D721Med (cell line): ENCODE measurements at regions not wholly inside any gene's neighbourhood (a gene's known extent, or its start where the extent isn't known, plus 50 kb on each side); places are given as distances from the start of the nearest gene placed in this dataset.

Experiments
- DNase-seq: peaks from one replicate; pipeline ENCODE4 v3.0.0; 2011; ENCODE audit warnings: low spot score; ENCODE audit not compliant: insufficient read length
- FAIRE-seq: peaks from 2 replicates; lab custom pipeline; 2011; peaks lifted over from hg19 to GRCh38; lab: Jason Lieb, UNC
- CTCF ChIP-seq: IDR thresholded peaks from 2 replicates; pipeline ENCODE4 v1.5.1; 2012; ENCODE audit warnings: mild to moderate bottlenecking, control low read depth; ENCODE audit not compliant: insufficient read depth; ENCODE audit errors: missing control alignments

- no peak for FAIRE-seq
- TF ChIP-seq CTCF, result no peak
- no peak for DNase-seq
These were observed 673.0 kb upstream of the CHORDC1 start for GRCh38 chr11:90895850-90896249.

GRCh38 chr11:90890347-90890746 is 667.5 kb upstream of the CHORDC1 start:
- FAIRE-seq, result no peak
- no peak for DNase-seq
- no peak for TF ChIP-seq CTCF

GRCh38 chr11:90884181-90884580 is 661.3 kb upstream of the CHORDC1 start:
- FAIRE-seq (no peak), DNase-seq (no peak)
- TF ChIP-seq CTCF, result no peak

- DNase-seq, result no peak
- no peak for TF ChIP-seq CTCF
- no peak for FAIRE-seq
These were observed 652.1 kb upstream of the CHORDC1 start for GRCh38 chr11:90874986-90875385.

GRCh38 chr11:90874281-90874680 is 651.4 kb upstream of the CHORDC1 start:
- no peak for TF ChIP-seq CTCF
- FAIRE-seq, result no peak

GRCh38 chr11:90867416-90867815 is 644.6 kb upstream of the CHORDC1 start:
- TF ChIP-seq CTCF, result no peak
- no peak for FAIRE-seq
- no peak for DNase-seq

More at GRCh38 chr11:90874281-90874680, 651.4 kb upstream of the CHORDC1 start:
- DNase-seq, result no peak

- FAIRE-seq, result no peak
These were observed 633.9 kb upstream of the CHORDC1 start for GRCh38 chr11:90856790-90857189.

More at GRCh38 chr11:90856790-90857189, 633.9 kb upstream of the CHORDC1 start:
- DNase-seq, result no peak
- TF ChIP-seq CTCF, result no peak
